Neural progenitor cell (in vitro differentiated cells): ENCODE measurements at regions not wholly inside any gene's neighbourhood (a gene's known extent, or its start where the extent isn't known, plus 50 kb on each side); places are given as distances from the start of the nearest gene placed in this dataset.
A peak's percentile ranks its signal among the peaks of the same experiment; 100 is the strongest.

Experiments
- DNase-seq: peaks from one replicate; pipeline ENCODE4 v3.0.0-alpha.2; 2016; ENCODE audit warnings: low spot score
- H2AFZ ChIP-seq: fragments of 200-600 bp; sonication (generic); replicated peaks from 2 replicates; pipeline ENCODE4 v1.6.1; 2016; ENCODE audit warnings: antibody characterized with exemption
- H3F3A ChIP-seq: fragments of 200-600 bp; sonication (generic); 2 replicates; pipeline ENCODE4 v1.6.1; 2016; ENCODE audit warnings: antibody characterized with exemption, low read depth
- H3K27ac ChIP-seq: fragments of 200-600 bp; sonication (generic); 2 replicates; pipeline ENCODE4 v1.5.1; 2016; ENCODE audit warnings: mild to moderate bottlenecking
- H3K27me3 ChIP-seq: fragments of 200-600 bp; sonication (generic); 2 replicates; pipeline ENCODE4 v1.6.1; 2016; ENCODE audit warnings: mild to moderate bottlenecking, moderate library complexity
- H3K36me3 ChIP-seq: fragments of 200-600 bp; sonication (generic); 2 replicates; pipeline ENCODE4 v1.5.1; 2016
- H3K4me1 ChIP-seq: fragments of 200-600 bp; sonication (generic); 2 replicates; pipeline ENCODE4 v1.6.1; 2016; ENCODE audit warnings: mixed run types
- H3K4me2 ChIP-seq: fragments of 200-600 bp; sonication (generic); 2 replicates; pipeline ENCODE4 v1.6.1; 2016
- H3K4me3 ChIP-seq: fragments of 200-600 bp; sonication (generic); 2 replicates; pipeline ENCODE4 v1.5.1; 2016
- H3K79me2 ChIP-seq: fragments of 200-600 bp; sonication (generic); 2 replicates; pipeline ENCODE4 v1.6.1; 2016; ENCODE audit warnings: low read depth
- H3K9ac ChIP-seq: fragments of 200-600 bp; sonication (generic); 2 replicates; pipeline ENCODE4 v1.6.1; 2016
- H3K9me3 ChIP-seq: fragments of 200-600 bp; sonication (generic); 2 replicates; pipeline ENCODE4 v1.5.1; 2016; ENCODE audit warnings: low read depth
- H4K20me1 ChIP-seq: fragments of 200-600 bp; sonication (generic); 2 replicates; pipeline ENCODE4 v1.6.1; 2016; ENCODE audit warnings: low read depth
- H3K27ac Mint-ChIP-seq: 3 replicates; pipeline ENCODE4 v1.8.0; 2021; ENCODE audit warnings: mixed read lengths
- H3K27me3 Mint-ChIP-seq: 2 replicates; pipeline ENCODE4 v1.8.0; 2022; ENCODE audit warnings: low read depth, mild to moderate bottlenecking, inconsistent platforms, moderate library complexity, mixed read lengths; ENCODE audit not compliant: insufficient read depth
- H3K36me3 Mint-ChIP-seq: 3 replicates; pipeline ENCODE4 v1.8.0; 2021; ENCODE audit warnings: mixed read lengths
- H3K4me1 Mint-ChIP-seq: 3 replicates; pipeline ENCODE4 v1.8.0; 2021; ENCODE audit warnings: mixed read lengths
- H3K4me3 Mint-ChIP-seq: 3 replicates; pipeline ENCODE4 v1.8.0; 2021; ENCODE audit warnings: mild to moderate bottlenecking, moderate library complexity, mixed read lengths
- H3K9me3 Mint-ChIP-seq: 3 replicates; pipeline ENCODE4 v1.8.0; 2020; ENCODE audit warnings: mixed read lengths
- EZH2 ChIP-seq: fragments of 200-600 bp; sonication (generic); IDR thresholded peaks from 2 replicates; pipeline ENCODE4 v1.6.1; 2017; ENCODE audit warnings: antibody characterized with exemption, mild to moderate bottlenecking, moderate library complexity
- EZH2phosphoT487 ChIP-seq: fragments of 200-600 bp; sonication (generic); IDR thresholded peaks from 2 replicates; pipeline ENCODE4 v1.6.1; 2017; ENCODE audit warnings: antibody characterized with exemption
- TF ChIP-seq, protein P1 (sequence below): fragments of 200-600 bp; sonication (generic); IDR thresholded peaks from 2 replicates; pipeline ENCODE4 v1.5.1; 2017; ENCODE audit warnings: antibody characterized with exemption, mild to moderate bottlenecking

DNA sequence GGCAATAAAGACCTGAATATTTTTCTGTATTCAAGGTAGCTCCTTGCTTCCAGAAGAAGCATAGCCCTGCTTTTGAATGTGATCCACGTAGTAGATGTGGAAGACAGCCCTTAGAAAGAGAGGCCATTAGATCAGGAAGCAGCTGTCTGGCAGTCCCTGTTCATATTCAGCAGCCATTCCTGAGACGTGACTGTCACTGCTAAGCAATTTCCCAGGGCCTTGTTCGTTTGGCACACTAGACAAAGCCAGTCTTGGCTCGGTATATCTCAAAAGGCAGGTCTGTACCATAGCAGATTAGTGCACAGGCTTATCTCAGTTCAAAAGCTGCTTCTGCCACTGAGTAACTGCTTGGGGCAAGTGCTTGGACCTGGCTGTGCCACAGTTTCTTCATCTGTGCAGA, 287.8 kb upstream of the MCTP2 start:
- Histone ChIP-seq H3K9ac (no peak overlapping the region), H3K4me3 (no peak overlapping the region), H3K36me3 (no peaks in the 10 kb centered on the region), H2AFZ (peak overlapping the region; percentile 72), H3K9me3 (no peaks in the 10 kb centered on the region), H3K27ac (no peak overlapping the region), H3K79me2 (no peaks in the 10 kb centered on the region), H3K4me1 (no peaks in the 10 kb centered on the region), H3F3A (no peaks in the 10 kb centered on the region), H3K4me2 (no peak overlapping the region), H4K20me1 (no peaks in the 10 kb centered on the region), H3K27me3 (no peaks in the 10 kb centered on the region)
- no peak overlapping the region for H3K27ac Mint-ChIP-seq
- H3K27me3 Mint-ChIP-seq, result peaks cover 3% of the 10 kb centered on the region
- DNase-seq, result no peak
- no peak overlapping the region for H3K4me3 Mint-ChIP-seq
- H3K36me3 Mint-ChIP-seq, result no peaks in the 10 kb centered on the region
- no peaks in the 10 kb centered on the region for H3K9me3 Mint-ChIP-seq
- TF ChIP-seq EZH2, result no peak
- TF ChIP-seq, protein P1, sequence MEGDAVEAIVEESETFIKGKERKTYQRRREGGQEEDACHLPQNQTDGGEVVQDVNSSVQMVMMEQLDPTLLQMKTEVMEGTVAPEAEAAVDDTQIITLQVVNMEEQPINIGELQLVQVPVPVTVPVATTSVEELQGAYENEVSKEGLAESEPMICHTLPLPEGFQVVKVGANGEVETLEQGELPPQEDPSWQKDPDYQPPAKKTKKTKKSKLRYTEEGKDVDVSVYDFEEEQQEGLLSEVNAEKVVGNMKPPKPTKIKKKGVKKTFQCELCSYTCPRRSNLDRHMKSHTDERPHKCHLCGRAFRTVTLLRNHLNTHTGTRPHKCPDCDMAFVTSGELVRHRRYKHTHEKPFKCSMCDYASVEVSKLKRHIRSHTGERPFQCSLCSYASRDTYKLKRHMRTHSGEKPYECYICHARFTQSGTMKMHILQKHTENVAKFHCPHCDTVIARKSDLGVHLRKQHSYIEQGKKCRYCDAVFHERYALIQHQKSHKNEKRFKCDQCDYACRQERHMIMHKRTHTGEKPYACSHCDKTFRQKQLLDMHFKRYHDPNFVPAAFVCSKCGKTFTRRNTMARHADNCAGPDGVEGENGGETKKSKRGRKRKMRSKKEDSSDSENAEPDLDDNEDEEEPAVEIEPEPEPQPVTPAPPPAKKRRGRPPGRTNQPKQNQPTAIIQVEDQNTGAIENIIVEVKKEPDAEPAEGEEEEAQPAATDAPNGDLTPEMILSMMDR, result no peak
- no peak for TF ChIP-seq EZH2phosphoT487
- H3K4me1 Mint-ChIP-seq, result peaks cover 6% of the 10 kb centered on the region

DNA sequence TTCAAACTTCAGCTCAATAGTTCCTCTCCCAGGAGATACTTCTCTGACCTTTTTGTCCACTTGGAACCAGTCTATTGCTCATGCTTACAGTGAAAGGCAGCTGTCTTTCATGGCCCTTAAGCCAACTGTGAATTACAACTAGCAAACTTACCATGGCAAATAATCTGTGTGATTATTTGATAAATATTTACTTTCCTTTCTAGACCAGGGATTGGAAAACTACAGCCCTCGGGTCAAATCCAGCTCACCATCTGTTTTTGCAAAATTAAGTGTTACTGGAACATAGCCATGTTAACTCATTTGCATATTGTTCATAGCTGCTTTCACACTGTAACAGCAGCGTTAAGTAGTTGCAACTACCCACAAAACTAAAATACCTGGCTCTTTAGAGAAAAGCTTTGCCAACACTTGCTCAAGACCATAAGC, 289.1 kb upstream of the MCTP2 start:
- no peaks in the 10 kb centered on the region for H3K27me3 ChIP-seq
- no peak overlapping the region for H3K4me2 ChIP-seq
- Mint-ChIP-seq H3K9me3 (no peaks in the 10 kb centered on the region), H3K36me3 (no peaks in the 10 kb centered on the region), H3K4me1 (peaks cover 6% of the 10 kb centered on the region), H3K27ac (no peak overlapping the region), H3K27me3 (peaks cover 3% of the 10 kb centered on the region), H3K4me3 (no peak overlapping the region)
- no peaks in the 10 kb centered on the region for H3K9me3 ChIP-seq
- TF ChIP-seq EZH2, result no peak
- TF ChIP-seq, protein P1, result no peak
- TF ChIP-seq EZH2phosphoT487, result no peak
- H3K27ac ChIP-seq, result no peak overlapping the region
- H3F3A ChIP-seq, result no peaks in the 10 kb centered on the region
- no peak overlapping the region for H2AFZ ChIP-seq
- H3K36me3 ChIP-seq, result no peaks in the 10 kb centered on the region
- no peak overlapping the region for H3K9ac ChIP-seq
- H3K4me1 ChIP-seq, result no peaks in the 10 kb centered on the region
- H3K79me2 ChIP-seq, result no peaks in the 10 kb centered on the region
- no peak overlapping the region for H3K4me3 ChIP-seq
- H4K20me1 ChIP-seq, result no peaks in the 10 kb centered on the region
- no peak for DNase-seq

DNA sequence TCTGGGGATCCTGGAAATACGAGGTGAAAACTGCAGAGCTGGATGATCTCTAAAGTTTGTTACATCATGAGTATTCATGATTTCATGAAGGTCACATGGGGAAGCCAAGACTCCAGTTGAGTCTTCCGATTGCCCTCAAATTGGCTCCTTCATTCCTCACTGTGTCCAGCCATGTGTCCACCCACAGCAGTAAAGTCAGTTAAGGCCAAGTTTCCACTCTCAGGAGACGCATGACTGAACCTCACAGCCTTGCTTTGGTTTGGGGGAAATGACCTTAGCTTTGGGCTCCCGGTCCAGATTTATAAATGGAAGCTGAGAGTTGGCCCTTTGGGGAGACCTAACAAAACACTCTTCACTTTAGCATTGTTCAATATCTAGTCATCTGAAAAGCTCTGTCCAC, 289.7 kb upstream of the MCTP2 start:
- Mint-ChIP-seq H3K9me3 (no peaks in the 10 kb centered on the region), H3K4me3 (no peak overlapping the region)

More for the DNA sequence above, 289.7 kb upstream of the MCTP2 start:
- Mint-ChIP-seq H3K4me1 (peaks cover 6% of the 10 kb centered on the region), H3K27me3 (peaks cover 3% of the 10 kb centered on the region), H3K27ac (no peak overlapping the region), H3K36me3 (no peaks in the 10 kb centered on the region)
- H3K9me3 ChIP-seq, result no peaks in the 10 kb centered on the region
- no peak overlapping the region for H3K4me2 ChIP-seq
- no peak overlapping the region for H3K9ac ChIP-seq
- no peaks in the 10 kb centered on the region for H3K36me3 ChIP-seq
- H3K4me1 ChIP-seq, result no peaks in the 10 kb centered on the region
- H3K4me3 ChIP-seq, result no peak overlapping the region
- TF ChIP-seq, protein P1, result no peak
- TF ChIP-seq EZH2phosphoT487 (no peak), EZH2 (no peak)
- H2AFZ ChIP-seq, result no peak overlapping the region
- H3F3A ChIP-seq, result no peaks in the 10 kb centered on the region
- no peaks in the 10 kb centered on the region for H4K20me1 ChIP-seq
- no peaks in the 10 kb centered on the region for H3K27me3 ChIP-seq
- no peaks in the 10 kb centered on the region for H3K79me2 ChIP-seq
- no peak for DNase-seq
- H3K27ac ChIP-seq, result no peak overlapping the region
